ENCODE measurements at regions not wholly inside any gene's neighbourhood (a gene's known extent, or its start where the extent isn't known, plus 50 kb on each side); places are given as distances from the start of the nearest gene placed in this dataset.
A peak's percentile ranks its signal among the peaks of the same experiment; 100 is the strongest.

GRCh38 chr1:163512349-163512989 is 190.7 kb downstream of the NUF2 start:
- DNase-seq, result no peak
- no peak for ATAC-seq
- H3K27ac ChIP-seq, result no peak overlapping the region
- in situ Hi-C loops (cut with MboI; ENCODE audit: low sequenced_read_pairs in 4 of 4) (no loop called here), intact Hi-C loops (cut with DNase I; ENCODE audit: low total_unique reads) (no loop called here)
- H3K27me3 ChIP-seq, result no peaks in the 10 kb centered on the region
- H3K4me3 ChIP-seq, result no peak overlapping the region
- no peaks in the 10 kb centered on the region for H3K36me3 ChIP-seq
- no peaks in the 10 kb centered on the region for H3K4me1 ChIP-seq
- no peaks in the 10 kb centered on the region for H3K9me3 ChIP-seq
- TF ChIP-seq CTCF (IDR thresholded peaks at IDR 0.05 in 4 of 5, conservative IDR thresholded peaks at IDR 0.05 in 1 of 5), result no peak
- TF ChIP-seq POLR2A (IDR thresholded peaks at IDR 0.05), result no peak

- no peaks in the 10 kb centered on the region for H3K9me3 ChIP-seq
- TF ChIP-seq CTCF (IDR thresholded peaks at IDR 0.05 in 4 of 5, conservative IDR thresholded peaks at IDR 0.05 in 1 of 5), result no peak
- TF ChIP-seq POLR2A (IDR thresholded peaks at IDR 0.05), result no peak
- H3K27me3 ChIP-seq, result no peaks in the 10 kb centered on the region
- intact Hi-C loops (cut with DNase I; ENCODE audit: low total_unique reads), result no loop called here
- no peak for ATAC-seq
- H3K27ac ChIP-seq, result no peak overlapping the region
- no peak overlapping the region for H3K4me3 ChIP-seq
- in situ Hi-C loops (cut with MboI; ENCODE audit: low sequenced_read_pairs in 4 of 4), result no loop called here
- H3K4me1 ChIP-seq, result no peaks in the 10 kb centered on the region
- no peak for DNase-seq
- H3K36me3 ChIP-seq, result no peaks in the 10 kb centered on the region
Observed at GRCh38 chr1:163523375-163524029, 201.7 kb downstream of the NUF2 start.

- intact Hi-C loops (cut with DNase I; ENCODE audit: low total_unique reads) (no loop called here), in situ Hi-C loops (cut with MboI; ENCODE audit: low sequenced_read_pairs in 4 of 4) (loop anchor here in 1 of 4 donors (25.0 kb wide), 1 partner anchor 1533 kb away; no protein-coding TSS in a partner anchor)
- Histone ChIP-seq H3K4me1 (no peaks in the 10 kb centered on the region), H3K27ac (no peak overlapping the region), H3K4me3 (no peak overlapping the region), H3K36me3 (no peaks in the 10 kb centered on the region), H3K9me3 (no peaks in the 10 kb centered on the region), H3K27me3 (no peaks in the 10 kb centered on the region)
- DNase-seq (no peak), ATAC-seq (no peak)
- TF ChIP-seq POLR2A (IDR thresholded peaks at IDR 0.05), result no peak
- TF ChIP-seq CTCF (IDR thresholded peaks at IDR 0.05 in 4 of 5, conservative IDR thresholded peaks at IDR 0.05 in 1 of 5), result peak in 3 of 5 experiments; percentile 20 to 47 (median 35)
Observed at GRCh38 chr1:163528710-163529348, 207.1 kb downstream of the NUF2 start.

- ATAC-seq, result no peak
- no peak for TF ChIP-seq CTCF (IDR thresholded peaks at IDR 0.05 in 4 of 5, conservative IDR thresholded peaks at IDR 0.05 in 1 of 5)
- no peak for TF ChIP-seq POLR2A (IDR thresholded peaks at IDR 0.05)
- no peak overlapping the region for H3K27ac ChIP-seq
- DNase-seq, result no peak
- H3K36me3 ChIP-seq, result no peaks in the 10 kb centered on the region
- intact Hi-C loops (cut with DNase I; ENCODE audit: low total_unique reads), result no loop called here
- in situ Hi-C loops (cut with MboI; ENCODE audit: low sequenced_read_pairs in 4 of 4), result loop anchor here in 1 of 4 donors (25.0 kb wide), 1 partner anchor 1531 kb away; no protein-coding TSS in a partner anchor
- H3K9me3 ChIP-seq, result no peaks in the 10 kb centered on the region
- H3K4me1 ChIP-seq, result no peaks in the 10 kb centered on the region
- no peaks in the 10 kb centered on the region for H3K27me3 ChIP-seq
- no peak overlapping the region for H3K4me3 ChIP-seq
Observed at GRCh38 chr1:163531345-163531744, 209.6 kb downstream of the NUF2 start.

Measured in gastrocnemius medialis (tissue), 4 donors.